ENCODE measurements at regions not wholly inside any gene's neighbourhood (a gene's known extent, or its start where the extent isn't known, plus 50 kb on each side); places are given as distances from the start of the nearest gene placed in this dataset.

GRCh38 chr5:173785400-173785799 lies 102.7 kb upstream of the CPEB4 start:
- Histone ChIP-seq H3K27me3 (no peaks in the 10 kb centered on the region), H3K4me3 (no peak overlapping the region), H3K36me3 (no peaks in the 10 kb centered on the region), H3K27ac (no peak overlapping the region), H3K9me3 (no peaks in the 10 kb centered on the region), H3K4me1 (peaks cover 0 to 20% (median 18%) of the 10 kb centered on the region in 4 donors)
- WGBS, 2 donors, result 80 to 88% methylated on average over 4 of the region's 4 CpGs
- no peak for DNase-seq
- intact Hi-C loops (cut with DNase I), result no loop called here
- TF ChIP-seq EP300 (IDR thresholded peaks at IDR 0.05) (no peak), POLR2AphosphoS5 (IDR thresholded peaks at IDR 0.05) (no peak), POLR2A (IDR thresholded peaks at IDR 0.05) (no peak)
- TF ChIP-seq, protein P1, sequence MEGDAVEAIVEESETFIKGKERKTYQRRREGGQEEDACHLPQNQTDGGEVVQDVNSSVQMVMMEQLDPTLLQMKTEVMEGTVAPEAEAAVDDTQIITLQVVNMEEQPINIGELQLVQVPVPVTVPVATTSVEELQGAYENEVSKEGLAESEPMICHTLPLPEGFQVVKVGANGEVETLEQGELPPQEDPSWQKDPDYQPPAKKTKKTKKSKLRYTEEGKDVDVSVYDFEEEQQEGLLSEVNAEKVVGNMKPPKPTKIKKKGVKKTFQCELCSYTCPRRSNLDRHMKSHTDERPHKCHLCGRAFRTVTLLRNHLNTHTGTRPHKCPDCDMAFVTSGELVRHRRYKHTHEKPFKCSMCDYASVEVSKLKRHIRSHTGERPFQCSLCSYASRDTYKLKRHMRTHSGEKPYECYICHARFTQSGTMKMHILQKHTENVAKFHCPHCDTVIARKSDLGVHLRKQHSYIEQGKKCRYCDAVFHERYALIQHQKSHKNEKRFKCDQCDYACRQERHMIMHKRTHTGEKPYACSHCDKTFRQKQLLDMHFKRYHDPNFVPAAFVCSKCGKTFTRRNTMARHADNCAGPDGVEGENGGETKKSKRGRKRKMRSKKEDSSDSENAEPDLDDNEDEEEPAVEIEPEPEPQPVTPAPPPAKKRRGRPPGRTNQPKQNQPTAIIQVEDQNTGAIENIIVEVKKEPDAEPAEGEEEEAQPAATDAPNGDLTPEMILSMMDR (IDR thresholded peaks at IDR 0.05), result no peak

GRCh38 chr5:173785866-173786265 lies 102.3 kb upstream of the CPEB4 start:
- no peak for DNase-seq
- no peaks in the 10 kb centered on the region for H3K36me3 ChIP-seq
- no peaks in the 10 kb centered on the region for H3K9me3 ChIP-seq
- H3K27ac ChIP-seq, result no peak overlapping the region
- 79 to 93% methylated on average over 3 of the region's 3 CpGs for WGBS, 2 donors
- no peaks in the 10 kb centered on the region for H3K27me3 ChIP-seq
- H3K4me3 ChIP-seq, result no peak overlapping the region
- TF ChIP-seq, protein P1 (IDR thresholded peaks at IDR 0.05), result no peak
- no peak for TF ChIP-seq POLR2A (IDR thresholded peaks at IDR 0.05)
- TF ChIP-seq POLR2AphosphoS5 (IDR thresholded peaks at IDR 0.05), result no peak
- TF ChIP-seq EP300 (IDR thresholded peaks at IDR 0.05), result no peak
- peaks cover 0 to 20% (median 18%) of the 10 kb centered on the region in 4 donors for H3K4me1 ChIP-seq
- intact Hi-C loops (cut with DNase I), result no loop called here

GRCh38 chr5:173786286-173787187 lies 101.6 kb upstream of the CPEB4 start:
- Histone ChIP-seq H3K27ac (no peak overlapping the region), H3K9me3 (no peaks in the 10 kb centered on the region), H3K36me3 (no peaks in the 10 kb centered on the region), H3K4me1 (peaks cover 0 to 17% (median 13%) of the 10 kb centered on the region in 4 donors), H3K27me3 (no peaks in the 10 kb centered on the region), H3K4me3 (no peak overlapping the region)
- TF ChIP-seq POLR2AphosphoS5 (IDR thresholded peaks at IDR 0.05) (no peak), EP300 (IDR thresholded peaks at IDR 0.05) (no peak), POLR2A (IDR thresholded peaks at IDR 0.05) (no peak)
- TF ChIP-seq, protein P1 (IDR thresholded peaks at IDR 0.05), result no peak
- DNase-seq, result no peak
- intact Hi-C loops (cut with DNase I), result no loop called here
- WGBS, 2 donors, result 72 to 91% methylated on average over 10 of the region's 10 CpGs

GRCh38 chr5:173789031-173789920 lies 98.9 kb upstream of the CPEB4 start:
- no peaks in the 10 kb centered on the region for H3K27me3 ChIP-seq
- no peak overlapping the region for H3K4me3 ChIP-seq
- no peaks in the 10 kb centered on the region for H3K4me1 ChIP-seq
- H3K9me3 ChIP-seq, result no peaks in the 10 kb centered on the region
- DNase-seq, result peak; percentile 41
- no peak overlapping the region for H3K27ac ChIP-seq
- H3K36me3 ChIP-seq, result no peaks in the 10 kb centered on the region
- intact Hi-C loops (cut with DNase I), result no loop called here
- 72 to 79% methylated on average over 11 of the region's 11 CpGs for WGBS, 2 donors
- no peak for TF ChIP-seq POLR2AphosphoS5 (IDR thresholded peaks at IDR 0.05)
- TF ChIP-seq POLR2A (IDR thresholded peaks at IDR 0.05), result no peak
- TF ChIP-seq EP300 (IDR thresholded peaks at IDR 0.05), result no peak
- TF ChIP-seq, protein P1 (IDR thresholded peaks at IDR 0.05), result no peak
